Loucy (cell line): ENCODE measurements at regions not wholly inside any gene's neighbourhood (a gene's known extent, or its start where the extent isn't known, plus 50 kb on each side); places are given as distances from the start of the nearest gene placed in this dataset.
A peak's percentile ranks its signal among the peaks of the same experiment; 100 is the strongest.

ENCODE experiments used
- H2AFZ ChIP-seq: fragments of 200-600 bp; sonication (generic); 2 replicates; pipeline ENCODE4 v1.6.0; 2016; ENCODE audit warnings: antibody characterized with exemption, mild to moderate bottlenecking, low read length, moderate library complexity
- H3F3A ChIP-seq: fragments of 200-600 bp; 2 replicates; pipeline ENCODE4 v1.6.0; 2016; ENCODE audit warnings: antibody characterized with exemption, low read depth, mild to moderate bottlenecking
- H3K27me3 ChIP-seq: fragments of 200-600 bp; sonication (generic); 2 replicates; pipeline ENCODE4 v1.6.1; 2014; ENCODE audit warnings: low read length, mild to moderate bottlenecking; ENCODE audit not compliant: insufficient read depth, poor library complexity, severe bottlenecking
- H3K36me3 ChIP-seq: fragments of 200-600 bp; sonication (generic); 2 replicates; pipeline ENCODE4 v1.6.1; 2016; ENCODE audit warnings: low read length; ENCODE audit not compliant: insufficient read depth
- H3K4me1 ChIP-seq: fragments of 200-600 bp; sonication (generic); 2 replicates; pipeline ENCODE4 v1.5.1; 2014; ENCODE audit warnings: low read length, mild to moderate bottlenecking; ENCODE audit not compliant: insufficient read depth, poor library complexity, severe bottlenecking
- H3K4me2 ChIP-seq: fragments of 200-600 bp; sonication (generic); 2 replicates; pipeline ENCODE4 v1.6.0; 2014; ENCODE audit warnings: antibody characterized with exemption, low read length, low read depth, mild to moderate bottlenecking; ENCODE audit not compliant: poor library complexity, severe bottlenecking
- H3K4me3 ChIP-seq: fragments of 200-600 bp; sonication (generic); 2 replicates; pipeline ENCODE4 v1.5.1; 2014; ENCODE audit warnings: low read length, mild to moderate bottlenecking, mixed read lengths; ENCODE audit not compliant: poor library complexity, severe bottlenecking
- H3K79me2 ChIP-seq: fragments of 200-600 bp; sonication (generic); 2 replicates; pipeline ENCODE4 v1.6.1; 2014; ENCODE audit warnings: low read length; ENCODE audit not compliant: insufficient read depth
- H3K9ac ChIP-seq: fragments of 200-600 bp; sonication (generic); 2 replicates; pipeline ENCODE4 v1.6.0; 2014; ENCODE audit warnings: mild to moderate bottlenecking, low read depth, low read length, moderate library complexity; ENCODE audit not compliant: poor library complexity, severe bottlenecking
- H3K9me2 ChIP-seq: fragments of 200-600 bp; sonication (generic); replicated peaks from 2 replicates; pipeline ENCODE4 v1.6.1; 2016; ENCODE audit warnings: low read depth, low read length, mixed read lengths
- H3K9me3 ChIP-seq: fragments of 200-600 bp; sonication (generic); 2 replicates; pipeline ENCODE4 v1.6.1; 2014; ENCODE audit warnings: mild to moderate bottlenecking, antibody characterized with exemption, low read length, low read depth; ENCODE audit not compliant: insufficient read depth
- H4K20me1 ChIP-seq: fragments of 200-600 bp; sonication (generic); 2 replicates; pipeline ENCODE4 v1.6.0; 2014; ENCODE audit warnings: antibody characterized with exemption, low read length, mild to moderate bottlenecking; ENCODE audit not compliant: insufficient read depth, poor library complexity, severe bottlenecking
- CTCF ChIP-seq: fragments of 200-600 bp; sonication (generic); conservative IDR thresholded peaks from 2 replicates; pipeline ENCODE4 v1.5.1; 2014; ENCODE audit warnings: mild to moderate bottlenecking, antibody characterized with exemption, low read length
- EZH2phosphoT487 ChIP-seq: fragments of 200-600 bp; IDR thresholded peaks from 2 replicates; pipeline ENCODE4 v1.6.1; 2018; ENCODE audit warnings: antibody characterized with exemption, mild to moderate bottlenecking, moderate library complexity, borderline replicate concordance

GRCh38 chr2:175647058-175647457 lies 355.0 kb downstream of the LNPK start:
- Histone ChIP-seq H3K4me3 (no peak overlapping the region), H3F3A (no peaks in the 10 kb centered on the region), H3K79me2 (no peaks in the 10 kb centered on the region), H3K27me3 (no peaks in the 10 kb centered on the region), H3K36me3 (no peaks in the 10 kb centered on the region), H3K9me2 (no peaks in the 10 kb centered on the region), H3K9ac (no peak overlapping the region), H2AFZ (no peak overlapping the region), H3K9me3 (peaks cover 7% of the 10 kb centered on the region; the same call in 1 of the 2 replicates), H3K4me2 (no peak overlapping the region), H4K20me1 (no peaks in the 10 kb centered on the region), H3K4me1 (no peaks in the 10 kb centered on the region)
- TF ChIP-seq CTCF: no peak
- TF ChIP-seq EZH2phosphoT487: no peak

- Histone ChIP-seq H3K4me1 (peaks cover 10% of the 10 kb centered on the region), H3K4me2 (no peak overlapping the region), H3K79me2 (no peaks in the 10 kb centered on the region), H3K9ac (no peak overlapping the region), H3K9me3 (no peaks in the 10 kb centered on the region), H2AFZ (no peak overlapping the region), H3K9me2 (no peaks in the 10 kb centered on the region), H4K20me1 (no peaks in the 10 kb centered on the region), H3K27me3 (no peaks in the 10 kb centered on the region), H3K36me3 (no peaks in the 10 kb centered on the region), H3K4me3 (no peak overlapping the region), H3F3A (no peaks in the 10 kb centered on the region)
- no peak for TF ChIP-seq EZH2phosphoT487
- no peak for TF ChIP-seq CTCF
Measured at GRCh38 chr2:175640655-175641054, 361.4 kb downstream of the LNPK start.

GRCh38 chr2:175633227-175633626 lies 368.8 kb downstream of the LNPK start:
- peaks cover 10% of the 10 kb centered on the region for H3K4me1 ChIP-seq
- no peaks in the 10 kb centered on the region for H3K27me3 ChIP-seq
- H3K9me2 ChIP-seq: no peaks in the 10 kb centered on the region
- H3K36me3 ChIP-seq: no peaks in the 10 kb centered on the region
- H3K9ac ChIP-seq: no peak overlapping the region
- no peak overlapping the region for H3K4me2 ChIP-seq
- no peaks in the 10 kb centered on the region for H3F3A ChIP-seq
- H3K9me3 ChIP-seq: no peaks in the 10 kb centered on the region
- no peaks in the 10 kb centered on the region for H3K79me2 ChIP-seq
- peak overlapping the region; percentile 41; the same call in 1 of the 2 replicates for H2AFZ ChIP-seq
- H4K20me1 ChIP-seq: no peaks in the 10 kb centered on the region
- TF ChIP-seq EZH2phosphoT487 (no peak), CTCF (no peak)
- no peak overlapping the region for H3K4me3 ChIP-seq
